ENCODE measurements at regions not wholly inside any gene's neighbourhood (a gene's known extent, or its start where the extent isn't known, plus 50 kb on each side); places are given as distances from the start of the nearest gene placed in this dataset.

DNA sequence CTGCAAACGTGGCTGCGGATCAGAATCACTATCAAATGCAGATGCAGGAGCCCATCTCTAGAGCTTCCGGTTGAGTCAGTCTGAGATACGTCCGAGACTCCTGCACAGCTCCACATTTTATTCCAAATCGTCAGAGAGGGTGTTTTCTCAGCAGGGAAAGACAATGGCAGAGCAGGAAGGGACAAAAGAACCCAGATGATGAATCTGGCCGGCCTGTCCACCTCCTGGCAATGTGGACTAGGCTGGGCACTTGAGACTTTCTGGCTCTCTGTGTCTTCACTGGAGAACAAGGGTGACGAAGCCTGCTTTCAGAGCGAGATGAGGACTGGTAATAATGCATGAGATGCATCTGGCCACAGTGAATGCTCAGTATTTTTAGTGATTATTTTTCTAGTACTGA, 255.9 kb upstream of the MYT1L start:
- WGBS (ENCODE audit: low lambda C conversion rate, missing lambda C conversion rate), result 79% methylated on average over 9 of the region's 9 CpGs
- H3K9me2 ChIP-seq (replicated peaks; ENCODE audit: insufficient read depth), result no peaks in the 10 kb centered on the region
- H3K27me3 ChIP-seq, result no peaks in the 10 kb centered on the region
- H2AFZ ChIP-seq, result no peak overlapping the region
- H3K36me3 ChIP-seq (replicated peaks; ENCODE audit: insufficient read depth, low read depth), result no peaks in the 10 kb centered on the region
- H3K4me3 ChIP-seq, result no peak overlapping the region
- no peaks in the 10 kb centered on the region for H3K9me3 ChIP-seq (ENCODE audit: low read depth)
- H3K4me2 ChIP-seq, result no peak overlapping the region
- no peaks in the 10 kb centered on the region for H4K20me1 ChIP-seq (ENCODE audit: insufficient read depth, poor library complexity, severe bottlenecking)
- DNase-seq (ENCODE audit: low spot score), result no peak
- no peak overlapping the region for H3K27ac ChIP-seq
- H3K79me2 ChIP-seq, result no peaks in the 10 kb centered on the region
- TF ChIP-seq, protein P1, sequence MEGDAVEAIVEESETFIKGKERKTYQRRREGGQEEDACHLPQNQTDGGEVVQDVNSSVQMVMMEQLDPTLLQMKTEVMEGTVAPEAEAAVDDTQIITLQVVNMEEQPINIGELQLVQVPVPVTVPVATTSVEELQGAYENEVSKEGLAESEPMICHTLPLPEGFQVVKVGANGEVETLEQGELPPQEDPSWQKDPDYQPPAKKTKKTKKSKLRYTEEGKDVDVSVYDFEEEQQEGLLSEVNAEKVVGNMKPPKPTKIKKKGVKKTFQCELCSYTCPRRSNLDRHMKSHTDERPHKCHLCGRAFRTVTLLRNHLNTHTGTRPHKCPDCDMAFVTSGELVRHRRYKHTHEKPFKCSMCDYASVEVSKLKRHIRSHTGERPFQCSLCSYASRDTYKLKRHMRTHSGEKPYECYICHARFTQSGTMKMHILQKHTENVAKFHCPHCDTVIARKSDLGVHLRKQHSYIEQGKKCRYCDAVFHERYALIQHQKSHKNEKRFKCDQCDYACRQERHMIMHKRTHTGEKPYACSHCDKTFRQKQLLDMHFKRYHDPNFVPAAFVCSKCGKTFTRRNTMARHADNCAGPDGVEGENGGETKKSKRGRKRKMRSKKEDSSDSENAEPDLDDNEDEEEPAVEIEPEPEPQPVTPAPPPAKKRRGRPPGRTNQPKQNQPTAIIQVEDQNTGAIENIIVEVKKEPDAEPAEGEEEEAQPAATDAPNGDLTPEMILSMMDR (IDR thresholded peaks at IDR 0.05; ENCODE audit: poor library complexity), result no peak
- no peaks in the 10 kb centered on the region for H3K4me1 ChIP-seq (ENCODE audit: insufficient read depth)

DNA sequence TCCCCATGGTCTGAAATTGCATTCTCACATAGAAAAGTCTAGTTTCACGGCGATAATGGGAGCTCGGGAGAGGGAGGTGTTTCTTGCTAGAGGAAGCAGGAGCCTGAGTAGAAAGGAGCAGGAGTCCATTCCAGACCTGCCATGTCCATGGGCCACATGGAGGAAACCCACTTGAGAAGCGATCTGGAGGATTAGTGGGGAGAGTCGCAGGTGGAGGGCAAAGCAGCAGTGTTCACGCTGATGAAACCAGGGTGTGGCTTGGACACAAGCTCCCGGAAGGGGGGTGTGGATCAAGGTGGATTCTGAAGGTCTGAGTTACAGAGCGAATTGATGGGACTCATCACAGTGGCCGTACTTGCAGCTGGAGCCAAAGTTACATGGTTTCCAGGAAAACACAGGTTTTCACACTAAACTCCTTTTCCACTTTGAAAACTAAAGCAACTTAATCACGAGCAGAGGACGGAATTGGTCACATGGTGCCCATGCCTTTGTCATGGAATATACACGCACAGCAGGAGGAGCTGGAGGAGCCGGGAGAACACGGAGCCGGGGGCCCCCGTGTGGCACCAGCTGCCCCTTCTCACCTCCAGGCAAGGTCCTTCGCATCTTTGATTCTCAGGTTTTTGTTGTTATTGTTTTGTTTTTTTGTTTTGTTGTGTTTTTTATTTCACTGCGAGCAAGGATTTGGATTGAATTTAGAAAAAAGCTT, 255.1 kb upstream of the MYT1L start:
- Histone ChIP-seq H3K9me3 (ENCODE audit: low read depth) (no peaks in the 10 kb centered on the region), H3K36me3 (replicated peaks; ENCODE audit: insufficient read depth, low read depth) (no peaks in the 10 kb centered on the region), H3K4me1 (ENCODE audit: insufficient read depth) (no peaks in the 10 kb centered on the region), H3K27ac (no peak overlapping the region), H3K27me3 (no peaks in the 10 kb centered on the region), H4K20me1 (ENCODE audit: insufficient read depth, poor library complexity, severe bottlenecking) (no peaks in the 10 kb centered on the region), H3K79me2 (no peaks in the 10 kb centered on the region), H3K4me3 (no peak overlapping the region), H3K4me2 (no peak overlapping the region), H2AFZ (no peak overlapping the region), H3K9me2 (replicated peaks; ENCODE audit: insufficient read depth) (no peaks in the 10 kb centered on the region)
- 82% methylated on average over 18 of the region's 18 CpGs for WGBS (ENCODE audit: low lambda C conversion rate, missing lambda C conversion rate)
- no peak for DNase-seq (ENCODE audit: low spot score)
- no peak for TF ChIP-seq EZH2 (IDR thresholded peaks at IDR 0.05; ENCODE audit: borderline replicate concordance)
- no peak for TF ChIP-seq EZH2phosphoT487 (IDR thresholded peaks at IDR 0.05; ENCODE audit: low read depth, severe bottlenecking, unreplicated experiment)
- TF ChIP-seq, protein P1 (IDR thresholded peaks at IDR 0.05; ENCODE audit: poor library complexity), result no peak

DNA sequence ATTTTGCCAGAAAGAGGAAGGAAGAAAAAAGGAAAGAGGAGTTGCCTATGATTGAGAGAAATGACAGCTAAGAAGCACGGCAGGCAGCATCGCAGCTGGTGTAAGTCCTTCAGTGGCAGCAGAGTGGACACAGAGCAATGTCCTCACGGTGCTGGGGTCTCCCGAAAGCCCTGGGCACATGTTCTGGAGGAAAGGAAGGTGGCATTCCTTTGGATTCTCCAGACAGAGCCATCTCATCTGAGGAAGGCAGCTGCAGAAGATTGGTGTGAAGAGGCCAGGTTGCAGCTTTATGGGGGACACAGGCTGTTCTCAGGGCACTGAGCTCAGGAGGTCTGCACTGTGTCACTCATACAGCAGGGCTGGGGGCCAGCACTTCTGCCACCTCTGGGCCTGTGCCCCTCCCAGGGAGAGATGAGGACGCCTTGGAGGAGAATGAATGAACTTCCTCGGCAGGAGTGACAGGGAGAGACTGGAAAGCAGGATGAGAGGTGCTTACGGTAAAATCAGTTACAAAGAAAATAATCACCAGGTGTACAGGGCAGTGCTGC, 252.0 kb upstream of the MYT1L start:
- Histone ChIP-seq H4K20me1 (ENCODE audit: insufficient read depth, poor library complexity, severe bottlenecking) (no peaks in the 10 kb centered on the region), H3K27me3 (no peaks in the 10 kb centered on the region), H2AFZ (no peak overlapping the region), H3K4me1 (ENCODE audit: insufficient read depth) (no peaks in the 10 kb centered on the region), H3K9me2 (replicated peaks; ENCODE audit: insufficient read depth) (no peaks in the 10 kb centered on the region), H3K4me2 (no peak overlapping the region), H3K4me3 (no peak overlapping the region), H3K36me3 (replicated peaks; ENCODE audit: insufficient read depth, low read depth) (no peaks in the 10 kb centered on the region), H3K27ac (no peak overlapping the region), H3K9me3 (ENCODE audit: low read depth) (no peaks in the 10 kb centered on the region), H3K79me2 (no peaks in the 10 kb centered on the region)
- no peak for TF ChIP-seq EZH2phosphoT487 (IDR thresholded peaks at IDR 0.05; ENCODE audit: low read depth, severe bottlenecking, unreplicated experiment)
- TF ChIP-seq EZH2 (IDR thresholded peaks at IDR 0.05; ENCODE audit: borderline replicate concordance), result no peak
- TF ChIP-seq, protein P1 (IDR thresholded peaks at IDR 0.05; ENCODE audit: poor library complexity), result no peak
- no peak for DNase-seq (ENCODE audit: low spot score)
- WGBS (ENCODE audit: low lambda C conversion rate, missing lambda C conversion rate), result 79% methylated on average over 7 of the region's 7 CpGs
